ENCODE measurements at regions not wholly inside any gene's neighbourhood (a gene's known extent, or its start where the extent isn't known, plus 50 kb on each side); places are given as distances from the start of the nearest gene placed in this dataset.
A peak's percentile ranks its signal among the peaks of the same experiment; 100 is the strongest.

GRCh38 chr4:110778521-110778920 is 155.6 kb upstream of the PITX2 start:
- peak; percentile 57 for DNase-seq (ENCODE audit: low read depth)

- DNase-seq (ENCODE audit: low read depth): no peak
Measured at GRCh38 chr4:110780538-110780937, 157.7 kb upstream of the PITX2 start.

- no peak for DNase-seq (ENCODE audit: low read depth)
Measured at GRCh38 chr4:110781944-110782343, 159.1 kb upstream of the PITX2 start.

- DNase-seq (ENCODE audit: low read depth): peak; percentile 34
Measured at GRCh38 chr4:110787109-110787508, 164.2 kb upstream of the PITX2 start.

- DNase-seq (ENCODE audit: low read depth): peak; percentile 40
Measured at GRCh38 chr4:110787707-110788106, 164.8 kb upstream of the PITX2 start.

- DNase-seq (ENCODE audit: low read depth): no peak
Measured at GRCh38 chr4:110788302-110788701, 165.4 kb upstream of the PITX2 start.

GRCh38 chr4:110792036-110792435 is 169.2 kb upstream of the PITX2 start:
- no peak for DNase-seq (ENCODE audit: low read depth)

- DNase-seq (ENCODE audit: low read depth): peak; percentile 33
Measured at GRCh38 chr4:110793381-110793801, 170.5 kb upstream of the PITX2 start.

GRCh38 chr4:110793890-110794554 is 171.1 kb upstream of the PITX2 start:
- DNase-seq (ENCODE audit: low read depth): no peak

GRCh38 chr4:110795971-110796370 is 173.1 kb upstream of the PITX2 start:
- no peak for DNase-seq (ENCODE audit: low read depth)

GRCh38 chr4:110797486-110797885 is 174.6 kb upstream of the PITX2 start:
- no peak for DNase-seq (ENCODE audit: low read depth)

- peak; percentile 24 for DNase-seq (ENCODE audit: low read depth)
Measured at GRCh38 chr4:110798687-110799086, 175.8 kb upstream of the PITX2 start.

GRCh38 chr4:110799211-110799610 is 176.3 kb upstream of the PITX2 start:
- no peak for DNase-seq (ENCODE audit: low read depth)

- no peak for DNase-seq (ENCODE audit: low read depth)
Measured at GRCh38 chr4:110801591-110801990, 178.7 kb upstream of the PITX2 start.

- peak; percentile 73 for DNase-seq (ENCODE audit: low read depth)
Measured at GRCh38 chr4:110808351-110808878, 185.5 kb upstream of the PITX2 start.

- DNase-seq (ENCODE audit: low read depth): no peak
Measured at GRCh38 chr4:110815950-110816349, 193.1 kb upstream of the PITX2 start.

- no peak for DNase-seq (ENCODE audit: low read depth)
Measured at GRCh38 chr4:110816367-110816766, 193.5 kb upstream of the PITX2 start.

- DNase-seq (ENCODE audit: low read depth): no peak
Measured at GRCh38 chr4:110821186-110821585, 198.3 kb upstream of the PITX2 start.

- peak; percentile 50 for DNase-seq (ENCODE audit: low read depth)
Measured at GRCh38 chr4:110823251-110823650, 200.4 kb upstream of the PITX2 start.

- no peak for DNase-seq (ENCODE audit: low read depth)
Measured at GRCh38 chr4:110824344-110824743, 201.5 kb upstream of the PITX2 start.

- no peak for DNase-seq (ENCODE audit: low read depth)
Measured at GRCh38 chr4:110826656-110827055, 203.8 kb upstream of the PITX2 start.

- no peak for DNase-seq (ENCODE audit: low read depth)
Measured at GRCh38 chr4:110830461-110830860, 207.6 kb upstream of the PITX2 start.

GRCh38 chr4:110837896-110838450 is 215.1 kb upstream of the PITX2 start:
- no peak for DNase-seq (ENCODE audit: low read depth)

- peak; percentile 53 for DNase-seq (ENCODE audit: low read depth)
Measured at GRCh38 chr4:110840221-110840654, 217.4 kb upstream of the PITX2 start.

All from ELR (cell line).